ENCODE measurements at regions not wholly inside any gene's neighbourhood (a gene's known extent, or its start where the extent isn't known, plus 50 kb on each side); places are given as distances from the start of the nearest gene placed in this dataset.
"Not testable (repeated sequence)": the region's sequence is repeated elsewhere in the genome, so short reads cannot be mapped to it uniquely, and the experiment has no call there.

GRCh38 chr14:106681161-106681560 lies 1154.8 kb downstream of the TMEM121 start:
- TF ChIP-seq TAF1 (IDR thresholded peaks at IDR 0.05; ENCODE audit: borderline replicate concordance, low read depth, low read length) (no peak), POLR2AphosphoS5 (IDR thresholded peaks at IDR 0.05; ENCODE audit: low read depth, low read length) (no peak), POLR2A (IDR thresholded peaks at IDR 0.05; ENCODE audit: low read depth, low read length) (no peak)
- DNase-seq (ENCODE audit: insufficient read length) (no peak), FAIRE-seq (no peak)

- FAIRE-seq (peak; percentile 24), DNase-seq (ENCODE audit: insufficient read length) (no peak)
- TF ChIP-seq TAF1 (IDR thresholded peaks at IDR 0.05; ENCODE audit: borderline replicate concordance, low read depth, low read length), result no peak
- no peak for TF ChIP-seq POLR2A (IDR thresholded peaks at IDR 0.05; ENCODE audit: low read depth, low read length)
- TF ChIP-seq POLR2AphosphoS5 (IDR thresholded peaks at IDR 0.05; ENCODE audit: low read depth, low read length), result no peak
Observed at GRCh38 chr14:106681568-106681967, 1155.2 kb downstream of the TMEM121 start.

DNA sequence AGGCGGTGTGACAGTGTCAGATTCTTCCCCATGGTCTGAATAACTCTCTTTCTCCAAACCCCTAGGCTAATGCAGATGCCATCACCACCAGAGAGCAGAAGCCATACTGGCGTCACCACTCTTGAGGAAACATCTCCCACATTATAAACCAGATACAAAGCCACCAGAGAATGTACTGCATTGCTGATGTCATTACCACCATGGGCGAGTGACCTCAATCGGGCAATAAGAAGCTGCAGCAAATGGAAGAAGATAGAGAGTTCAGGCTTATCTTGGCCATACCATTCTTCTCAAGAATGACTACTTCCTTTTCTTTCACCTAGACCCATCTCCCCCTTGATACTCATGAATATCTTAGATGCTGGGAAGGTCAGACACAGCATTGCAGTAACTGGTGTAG lies 1157.2 kb downstream of the TMEM121 start:
- no peak for FAIRE-seq
- TF ChIP-seq TAF1 (IDR thresholded peaks at IDR 0.05; ENCODE audit: borderline replicate concordance, low read depth, low read length) (no peak), POLR2A (IDR thresholded peaks at IDR 0.05; ENCODE audit: low read depth, low read length) (no peak), POLR2AphosphoS5 (IDR thresholded peaks at IDR 0.05; ENCODE audit: low read depth, low read length) (no peak)

DNA sequence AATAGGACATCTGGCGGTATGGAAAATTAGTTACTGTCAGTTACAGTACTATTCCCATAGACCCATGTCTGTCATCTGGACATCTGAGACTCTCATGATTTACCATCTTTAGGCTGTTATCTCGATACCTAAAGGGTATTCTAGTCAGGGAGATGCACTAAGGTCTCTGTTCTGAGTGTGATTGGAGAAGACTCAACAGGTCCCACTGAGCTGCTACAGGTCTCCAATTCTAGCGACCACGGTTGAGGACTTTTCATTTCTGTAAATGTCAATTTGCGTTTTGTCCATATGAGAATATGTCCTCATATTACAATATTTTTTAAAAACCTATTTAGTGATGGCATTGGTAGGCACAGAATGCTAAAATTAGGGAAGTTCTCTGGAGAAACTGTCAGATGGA lies 1160.2 kb downstream of the TMEM121 start:
- no peak for DNase-seq (ENCODE audit: insufficient read length)
- TF ChIP-seq POLR2AphosphoS5 (IDR thresholded peaks at IDR 0.05; ENCODE audit: low read depth, low read length), result no peak
- TF ChIP-seq TAF1 (IDR thresholded peaks at IDR 0.05; ENCODE audit: borderline replicate concordance, low read depth, low read length), result no peak
- no peak for TF ChIP-seq POLR2A (IDR thresholded peaks at IDR 0.05; ENCODE audit: low read depth, low read length)
- FAIRE-seq, result no peak

More for the DNA sequence above, 1157.2 kb downstream of the TMEM121 start:
- no peak for DNase-seq (ENCODE audit: insufficient read length)

GRCh38 chr14:106690333-106690891 lies 1164.0 kb downstream of the TMEM121 start:
- no peak for DNase-seq (ENCODE audit: insufficient read length)
- no peak for TF ChIP-seq TAF1 (IDR thresholded peaks at IDR 0.05; ENCODE audit: borderline replicate concordance, low read depth, low read length)
- FAIRE-seq, result no peak

DNA sequence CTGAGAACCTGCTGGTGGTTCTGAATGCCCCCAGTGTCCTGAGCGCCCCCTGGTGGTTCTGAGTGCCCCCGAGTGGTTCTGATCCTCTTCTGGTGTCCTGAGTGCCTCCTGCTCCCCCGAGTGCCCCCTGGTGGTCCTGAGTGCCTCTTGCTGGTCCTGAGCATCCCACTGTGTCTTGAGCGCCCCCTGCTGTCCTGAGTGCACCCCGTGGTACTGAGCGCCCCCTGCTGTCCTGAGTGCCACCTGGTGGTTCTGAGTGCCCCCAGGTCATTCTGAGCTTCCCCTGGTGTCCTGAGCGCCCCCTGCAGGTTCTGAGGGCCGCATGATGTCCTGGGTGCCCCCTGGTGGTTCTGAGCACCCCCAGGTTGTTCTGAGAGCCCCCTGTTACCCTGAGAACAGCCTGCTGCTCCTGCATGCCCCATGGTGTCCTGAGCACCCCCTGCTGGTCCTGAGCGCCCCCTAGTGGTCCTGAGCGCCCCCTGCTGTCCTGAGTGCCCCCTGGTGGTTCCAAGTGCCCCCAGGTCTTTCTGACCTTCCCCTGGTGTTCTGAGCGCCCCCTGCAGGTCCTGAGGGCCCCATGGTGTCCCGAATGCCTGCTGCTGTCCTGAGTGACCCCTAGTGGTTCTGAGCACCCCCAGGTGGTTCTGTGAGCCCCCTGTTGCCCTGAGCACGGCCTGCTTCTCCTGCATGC lies 1165.4 kb downstream of the TMEM121 start:
- DNase-seq (ENCODE audit: insufficient read length) (peak; percentile 39), FAIRE-seq (peak; percentile 90)
- TF ChIP-seq POLR2AphosphoS5 (IDR thresholded peaks at IDR 0.05; ENCODE audit: low read depth, low read length) (no peak), POLR2A (IDR thresholded peaks at IDR 0.05; ENCODE audit: low read depth, low read length) (no peak), TAF1 (IDR thresholded peaks at IDR 0.05; ENCODE audit: borderline replicate concordance, low read depth, low read length) (no peak)

GRCh38 chr14:106694638-106695393 lies 1168.4 kb downstream of the TMEM121 start:
- FAIRE-seq, result peak; percentile 97
- TF ChIP-seq TAF1 (IDR thresholded peaks at IDR 0.05; ENCODE audit: borderline replicate concordance, low read depth, low read length) (no peak), POLR2AphosphoS5 (IDR thresholded peaks at IDR 0.05; ENCODE audit: low read depth, low read length) (no peak), POLR2A (IDR thresholded peaks at IDR 0.05; ENCODE audit: low read depth, low read length) (no peak)
- DNase-seq (ENCODE audit: insufficient read length), result peak; percentile 15

- DNase-seq (ENCODE audit: insufficient read length), result not testable (repeated sequence)
- FAIRE-seq, result peak; percentile 96
Observed at GRCh38 chr14:106698620-106699267, 1172.4 kb downstream of the TMEM121 start.

DNA sequence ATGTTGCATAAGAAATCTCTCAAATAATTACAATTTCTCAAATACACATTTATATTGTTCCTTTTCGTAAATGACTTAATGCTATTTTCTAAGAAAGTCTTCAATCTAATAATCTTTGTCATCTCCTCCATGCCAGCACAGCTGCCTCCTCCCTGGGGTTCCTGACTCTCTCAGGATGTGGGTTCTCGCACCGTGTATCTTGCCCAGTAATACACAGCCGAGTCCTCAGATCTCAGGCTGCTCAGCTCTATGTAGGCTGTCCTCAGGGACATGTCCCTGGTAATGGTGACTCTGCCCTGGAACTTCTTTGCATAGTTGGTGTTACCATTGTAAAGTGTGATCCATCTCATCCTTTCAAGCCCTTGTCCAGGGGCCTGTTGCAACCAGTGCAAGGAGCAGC lies 1177.3 kb downstream of the TMEM121 start:
- FAIRE-seq; DNase-seq (ENCODE audit: insufficient read length): not testable (repeated sequence)

- FAIRE-seq; DNase-seq (ENCODE audit: insufficient read length): not testable (repeated sequence)
Observed at GRCh38 chr14:106706488-106706887, 1180.1 kb downstream of the TMEM121 start.

DNA sequence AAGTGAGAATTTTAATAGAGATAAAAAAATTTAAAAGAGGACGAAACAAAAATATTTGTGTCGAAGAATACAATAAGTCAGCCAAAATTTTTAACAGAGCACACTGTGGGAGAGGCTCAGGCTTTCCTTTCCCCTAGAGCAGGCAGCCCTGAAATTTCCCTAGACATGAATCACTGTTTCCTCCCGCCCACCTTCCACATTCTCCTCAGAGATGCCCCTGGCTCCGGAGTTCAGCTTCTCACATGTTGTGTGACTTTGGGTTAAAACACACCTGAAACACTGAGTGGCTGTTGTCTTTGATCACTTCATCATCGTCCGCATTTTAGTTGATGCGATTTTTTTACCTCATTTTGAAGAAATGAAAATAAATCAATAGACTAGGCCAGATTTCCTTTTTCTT lies 1183.8 kb downstream of the TMEM121 start:
- DNase-seq (ENCODE audit: insufficient read length); FAIRE-seq: not testable (repeated sequence)

GRCh38 chr14:106712513-106712912 lies 1186.1 kb downstream of the TMEM121 start:
- not testable (repeated sequence) for DNase-seq (ENCODE audit: insufficient read length); FAIRE-seq

- FAIRE-seq, result not testable (repeated sequence)
Observed at GRCh38 chr14:106714446-106715428, 1188.4 kb downstream of the TMEM121 start.

GRCh38 chr14:106717544-106717943 lies 1191.2 kb downstream of the TMEM121 start:
- peak; percentile 99 for FAIRE-seq
- not testable (repeated sequence) for DNase-seq (ENCODE audit: insufficient read length)

More at GRCh38 chr14:106714446-106715428, 1188.4 kb downstream of the TMEM121 start:
- not testable (repeated sequence) for DNase-seq (ENCODE audit: insufficient read length)

- peak; percentile 74 for FAIRE-seq
- DNase-seq (ENCODE audit: insufficient read length), result not testable (repeated sequence)
Observed at GRCh38 chr14:106719880-106720279, 1193.5 kb downstream of the TMEM121 start.

DNA sequence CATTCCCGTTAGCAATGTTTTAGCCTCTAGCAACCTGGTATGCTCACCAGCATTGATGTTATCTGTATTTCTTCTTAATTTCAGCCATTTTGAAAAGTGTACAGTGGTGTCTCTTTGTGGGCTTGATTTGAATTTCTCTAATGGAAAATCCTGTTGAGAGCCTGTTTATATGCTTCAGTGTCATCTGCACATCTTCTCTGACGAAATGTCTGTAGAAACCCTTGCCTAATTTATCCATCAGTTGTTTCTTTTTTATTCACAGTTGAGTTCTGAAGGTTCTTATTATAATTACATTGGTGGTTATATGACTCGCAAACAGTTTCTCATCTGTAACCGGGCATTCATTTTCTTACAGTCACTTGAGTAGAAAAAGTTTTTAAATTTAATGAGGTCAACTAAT lies 1195.5 kb downstream of the TMEM121 start:
- DNase-seq (ENCODE audit: insufficient read length); FAIRE-seq: not testable (repeated sequence)
